ENCODE measurements at regions not wholly inside any gene's neighbourhood (a gene's known extent, or its start where the extent isn't known, plus 50 kb on each side); places are given as distances from the start of the nearest gene placed in this dataset.

DNA sequence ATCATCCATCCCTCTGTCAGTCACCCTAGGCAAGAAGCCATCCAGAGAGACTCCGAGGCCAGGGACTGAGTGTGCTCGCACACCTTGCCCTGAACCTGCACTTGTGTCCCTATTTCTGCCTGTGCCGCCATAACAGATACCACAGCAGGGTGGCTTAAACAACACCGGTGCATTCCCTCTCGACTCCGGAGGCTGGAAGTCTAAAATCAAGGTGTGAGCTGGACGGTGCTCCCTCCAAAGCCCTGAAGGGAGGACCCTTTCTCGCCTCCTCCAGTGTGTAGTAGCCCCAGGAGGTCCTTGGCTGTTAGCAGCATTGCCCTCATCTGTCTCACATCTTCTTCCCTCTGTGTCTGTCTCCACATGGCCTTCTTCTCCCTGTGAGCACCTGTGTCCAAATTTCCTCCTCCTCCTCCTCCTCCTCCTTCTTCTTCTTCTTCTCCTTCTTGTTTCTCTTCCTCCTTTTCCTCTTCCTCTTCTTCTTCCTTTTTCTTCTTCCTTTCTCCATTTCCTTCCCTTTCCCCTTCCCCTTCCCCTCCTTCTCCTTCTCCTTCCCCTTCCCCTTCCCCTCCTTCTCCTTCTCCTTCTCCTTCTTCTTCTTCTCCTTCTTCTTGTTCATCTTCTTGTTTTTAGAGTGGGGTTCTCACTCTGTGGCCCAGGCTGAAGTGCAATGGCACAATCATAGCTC is 98.1 kb upstream of the ENPP6 start:
- WGBS, 3 donors, result 84 to 92% (median 86%) methylated on average over 8 of the region's 8 CpGs
- TF ChIP-seq, protein P1, sequence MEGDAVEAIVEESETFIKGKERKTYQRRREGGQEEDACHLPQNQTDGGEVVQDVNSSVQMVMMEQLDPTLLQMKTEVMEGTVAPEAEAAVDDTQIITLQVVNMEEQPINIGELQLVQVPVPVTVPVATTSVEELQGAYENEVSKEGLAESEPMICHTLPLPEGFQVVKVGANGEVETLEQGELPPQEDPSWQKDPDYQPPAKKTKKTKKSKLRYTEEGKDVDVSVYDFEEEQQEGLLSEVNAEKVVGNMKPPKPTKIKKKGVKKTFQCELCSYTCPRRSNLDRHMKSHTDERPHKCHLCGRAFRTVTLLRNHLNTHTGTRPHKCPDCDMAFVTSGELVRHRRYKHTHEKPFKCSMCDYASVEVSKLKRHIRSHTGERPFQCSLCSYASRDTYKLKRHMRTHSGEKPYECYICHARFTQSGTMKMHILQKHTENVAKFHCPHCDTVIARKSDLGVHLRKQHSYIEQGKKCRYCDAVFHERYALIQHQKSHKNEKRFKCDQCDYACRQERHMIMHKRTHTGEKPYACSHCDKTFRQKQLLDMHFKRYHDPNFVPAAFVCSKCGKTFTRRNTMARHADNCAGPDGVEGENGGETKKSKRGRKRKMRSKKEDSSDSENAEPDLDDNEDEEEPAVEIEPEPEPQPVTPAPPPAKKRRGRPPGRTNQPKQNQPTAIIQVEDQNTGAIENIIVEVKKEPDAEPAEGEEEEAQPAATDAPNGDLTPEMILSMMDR (IDR thresholded peaks at IDR 0.05), result no peak
- intact Hi-C loops (cut with DNase I), result no loop called here
- Histone ChIP-seq H3K36me3 (ENCODE audit: insufficient read depth in 1 of 2, low read depth in 1 of 2) (no peaks in the 10 kb centered on the region), H3K4me3 (no peak overlapping the region), H3K27me3 (ENCODE audit: insufficient read depth in 3 of 3, low read length in 2 of 3) (no peaks in the 10 kb centered on the region), H3K27ac (no peak overlapping the region), H3K4me1 (no peaks in the 10 kb centered on the region), H3K9me3 (no peaks in the 10 kb centered on the region)
- DNase-seq (no peak), ATAC-seq (no peak)

DNA sequence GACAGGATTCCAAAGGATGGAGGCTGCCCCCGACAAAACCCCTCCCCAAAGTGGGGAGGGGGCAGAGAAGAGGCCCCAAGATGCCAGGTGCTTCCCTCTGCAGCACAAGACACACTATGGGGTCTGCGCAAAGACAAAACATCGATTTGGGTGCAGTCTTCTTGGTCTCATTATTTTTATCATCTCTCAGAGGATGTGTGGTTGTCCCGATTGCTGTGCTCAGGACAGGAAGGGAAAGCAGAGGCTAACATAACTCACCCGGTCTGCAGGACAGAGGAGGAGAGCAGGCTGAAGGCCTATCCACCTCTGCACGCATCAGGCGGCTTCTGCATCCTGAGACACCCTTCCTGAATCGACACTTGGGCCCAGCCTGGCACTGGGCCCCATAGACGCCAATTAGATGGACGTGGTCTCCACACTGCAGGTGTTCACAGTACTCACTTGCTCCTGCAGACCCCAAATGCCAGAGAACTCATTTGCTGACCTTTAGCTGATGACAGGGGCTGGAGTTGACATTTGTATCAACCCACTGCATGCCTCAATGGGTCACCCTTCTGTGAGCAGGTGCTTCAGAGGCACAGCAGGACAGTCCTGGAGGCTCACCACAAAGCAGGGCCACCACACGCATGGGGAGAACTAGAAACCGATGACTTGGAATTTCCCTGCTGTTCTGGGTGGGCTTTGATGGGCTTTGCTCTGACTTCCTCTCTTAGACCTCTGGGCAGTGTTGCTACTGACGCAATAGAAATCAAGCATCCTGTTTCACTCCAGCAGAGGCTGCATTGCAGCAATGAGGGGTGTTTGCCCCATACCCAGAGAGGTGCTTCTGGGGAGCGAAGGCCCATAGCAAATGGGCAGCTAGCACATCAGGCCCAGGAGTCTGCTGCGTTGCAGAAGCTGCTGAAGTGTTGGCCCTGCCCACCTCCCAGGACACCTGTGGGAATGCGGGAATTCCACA is 96.3 kb upstream of the ENPP6 start:
- TF ChIP-seq, protein P1 (IDR thresholded peaks at IDR 0.05), result no peak
- DNase-seq (no peak), ATAC-seq (no peak)
- intact Hi-C loops (cut with DNase I), result no loop called here
- Histone ChIP-seq H3K36me3 (ENCODE audit: insufficient read depth in 1 of 2, low read depth in 1 of 2) (no peaks in the 10 kb centered on the region), H3K27me3 (ENCODE audit: insufficient read depth in 3 of 3, low read length in 2 of 3) (no peaks in the 10 kb centered on the region), H3K9me3 (no peaks in the 10 kb centered on the region), H3K27ac (no peak overlapping the region), H3K4me1 (no peaks in the 10 kb centered on the region), H3K4me3 (no peak overlapping the region)
- WGBS, 3 donors, result 78 to 84% (median 82%) methylated on average over 16 of the region's 16 CpGs

DNA sequence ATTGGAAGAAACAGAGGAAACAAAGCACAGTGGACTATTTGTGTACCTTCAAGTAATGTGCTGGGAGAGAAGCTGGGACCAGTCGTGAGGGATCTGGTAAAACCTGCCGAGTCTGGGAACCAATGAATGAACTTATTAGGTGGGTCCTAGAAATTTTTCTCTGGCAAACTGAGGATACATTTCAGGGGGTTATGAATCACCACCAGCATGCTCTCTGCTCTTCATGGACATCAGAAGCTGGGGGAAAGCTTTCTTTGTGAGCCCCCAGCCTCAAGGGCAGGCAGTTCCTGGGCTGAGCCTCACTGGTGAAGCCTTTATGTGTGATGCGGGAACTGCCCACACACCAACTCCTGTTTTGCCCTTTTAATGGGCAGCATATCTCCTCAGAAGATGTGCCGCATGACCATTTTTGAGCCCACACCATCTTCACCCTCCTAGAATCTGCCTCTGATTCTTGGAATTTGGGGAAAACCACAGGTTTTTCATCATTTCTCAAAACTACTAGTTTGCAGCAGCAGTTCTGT is 95.4 kb upstream of the ENPP6 start:
- DNase-seq (no peak), ATAC-seq (no peak)
- H3K4me3 ChIP-seq, result no peak overlapping the region
- no peaks in the 10 kb centered on the region for H3K27me3 ChIP-seq (ENCODE audit: insufficient read depth in 3 of 3, low read length in 2 of 3)
- H3K27ac ChIP-seq, result no peak overlapping the region
- intact Hi-C loops (cut with DNase I), result no loop called here
- no peaks in the 10 kb centered on the region for H3K9me3 ChIP-seq
- TF ChIP-seq, protein P1 (IDR thresholded peaks at IDR 0.05), result no peak
- no peaks in the 10 kb centered on the region for H3K36me3 ChIP-seq (ENCODE audit: insufficient read depth in 1 of 2, low read depth in 1 of 2)
- H3K4me1 ChIP-seq, result no peaks in the 10 kb centered on the region
- WGBS, 3 donors, result 93 to 95% (median 94%) methylated on average over 4 of the region's 4 CpGs

DNA sequence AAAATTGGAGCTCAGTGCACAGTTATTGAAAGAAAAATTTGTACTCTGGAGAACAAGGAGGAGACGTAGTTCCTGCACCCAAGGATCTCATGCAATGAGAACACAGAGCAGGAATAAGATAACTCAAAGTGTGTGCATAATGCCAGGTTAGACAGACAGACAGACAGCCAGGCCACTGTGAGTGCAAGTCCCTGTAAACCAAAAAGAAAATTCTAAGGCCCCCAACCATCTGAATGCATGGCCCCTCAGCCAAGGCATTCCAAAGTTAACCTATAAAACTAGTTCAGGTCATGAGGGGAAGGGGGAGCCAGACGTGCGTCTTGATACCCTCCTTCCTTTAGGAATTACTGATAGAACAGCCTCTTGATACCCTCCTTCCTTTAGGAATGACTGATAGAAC is 94.5 kb upstream of the ENPP6 start:
- intact Hi-C loops (cut with DNase I), result no loop called here
- WGBS, 3 donors, result 90 to 94% (median 93%) methylated on average over 3 of the region's 3 CpGs
- ATAC-seq (no peak), DNase-seq (no peak)
- TF ChIP-seq, protein P1 (IDR thresholded peaks at IDR 0.05), result no peak
- Histone ChIP-seq H3K4me1 (no peaks in the 10 kb centered on the region), H3K27ac (no peak overlapping the region), H3K36me3 (ENCODE audit: insufficient read depth in 1 of 2, low read depth in 1 of 2) (no peaks in the 10 kb centered on the region), H3K4me3 (no peak overlapping the region), H3K27me3 (ENCODE audit: insufficient read depth in 3 of 3, low read length in 2 of 3) (no peaks in the 10 kb centered on the region), H3K9me3 (no peaks in the 10 kb centered on the region)
